ENCODE measurements at regions not wholly inside any gene's neighbourhood (a gene's known extent, or its start where the extent isn't known, plus 50 kb on each side); places are given as distances from the start of the nearest gene placed in this dataset.
A peak's percentile ranks its signal among the peaks of the same experiment; 100 is the strongest.

GRCh38 chr14:81710232-81710845 lies 176.7 kb upstream of the SEL1L start:
- Histone ChIP-seq H3K9me3 (no peaks in the 10 kb centered on the region), H3K27me3 (no peaks in the 10 kb centered on the region), H3K4me3 (no peak overlapping the region), H3K27ac (no peak overlapping the region), H3K36me3 (no peaks in the 10 kb centered on the region), H3K4me1 (no peaks in the 10 kb centered on the region)
- DNase-seq (peak in 3 of 6 donors; percentile 18 to 27 (median 22)), FAIRE-seq (no peak), ATAC-seq (peak; percentile 56 to 96 (median 84))
- WGBS, 2 donors = 45 to 50% methylated on average over 2 of the region's 2 CpGs
- peak in 3 of 4 donors; percentile 48 to 62 (median 60) for TF ChIP-seq CTCF (IDR thresholded peaks at IDR 0.05)
- intact Hi-C loops (cut with DNase I) = no loop called here

- no peak for FAIRE-seq
- intact Hi-C loops (cut with DNase I) = no loop called here
- peaks cover 0 to 3% (median 0%) of the 10 kb centered on the region in 3 donors for H3K4me1 ChIP-seq
- H3K27ac ChIP-seq = no peak overlapping the region
- no peaks in the 10 kb centered on the region for H3K9me3 ChIP-seq
- ATAC-seq = no peak
- no peaks in the 10 kb centered on the region for H3K27me3 ChIP-seq
- no peaks in the 10 kb centered on the region for H3K36me3 ChIP-seq
- H3K4me3 ChIP-seq = no peak overlapping the region
- no peak for TF ChIP-seq CTCF (IDR thresholded peaks at IDR 0.05)
- DNase-seq = no peak
- WGBS, 2 donors = 44 to 45% methylated on average over 1 of the region's 1 CpG
Measured at GRCh38 chr14:81715731-81716130, 182.1 kb upstream of the SEL1L start.

GRCh38 chr14:81716953-81717352 lies 183.3 kb upstream of the SEL1L start:
- Histone ChIP-seq H3K4me1 (peaks cover 0 to 3% (median 0%) of the 10 kb centered on the region in 3 donors), H3K27me3 (no peaks in the 10 kb centered on the region), H3K9me3 (no peaks in the 10 kb centered on the region), H3K27ac (no peak overlapping the region), H3K4me3 (no peak overlapping the region), H3K36me3 (no peaks in the 10 kb centered on the region)
- intact Hi-C loops (cut with DNase I) = no loop called here
- ATAC-seq (no peak), FAIRE-seq (no peak), DNase-seq (no peak)
- 20 to 22% methylated on average over 6 of the region's 6 CpGs for WGBS, 2 donors
- TF ChIP-seq CTCF (IDR thresholded peaks at IDR 0.05) = no peak

- 70 to 81% methylated on average over 2 of the region's 2 CpGs for WGBS, 2 donors
- intact Hi-C loops (cut with DNase I) = no loop called here
Measured at GRCh38 chr14:81723956-81724355, 190.3 kb upstream of the SEL1L start.

More at GRCh38 chr14:81723956-81724355, 190.3 kb upstream of the SEL1L start:
- DNase-seq (no peak), ATAC-seq (no peak), FAIRE-seq (no peak)
- Histone ChIP-seq H3K27me3 (no peaks in the 10 kb centered on the region), H3K4me1 (peaks cover 4 to 9% (median 6%) of the 10 kb centered on the region in 3 donors), H3K4me3 (no peak overlapping the region), H3K9me3 (no peaks in the 10 kb centered on the region), H3K36me3 (no peaks in the 10 kb centered on the region), H3K27ac (no peak overlapping the region)
- TF ChIP-seq CTCF (IDR thresholded peaks at IDR 0.05) = no peak
